ENCODE measurements at regions not wholly inside any gene's neighbourhood (a gene's known extent, or its start where the extent isn't known, plus 50 kb on each side); places are given as distances from the start of the nearest gene placed in this dataset.

DNA sequence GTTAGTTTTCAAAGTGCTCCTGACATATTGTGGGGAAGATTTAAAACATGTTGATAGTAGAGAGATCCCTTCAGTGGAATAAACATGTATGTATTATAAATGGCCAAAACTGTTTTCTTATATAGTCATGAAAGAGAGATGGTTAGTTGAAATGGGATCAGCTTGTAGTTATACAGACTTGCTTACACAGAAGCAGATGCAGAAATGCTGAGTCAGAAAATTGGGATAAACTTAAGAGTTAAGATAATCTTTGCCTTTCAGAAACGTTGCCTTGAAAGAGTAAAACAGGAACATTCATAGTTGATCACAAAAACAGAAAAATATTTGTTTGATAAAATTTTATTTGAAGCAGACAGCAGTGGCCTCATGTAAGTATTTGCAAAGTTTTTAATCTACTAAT lies 433.2 kb upstream of the BCHE start:
- TF ChIP-seq, protein P1, sequence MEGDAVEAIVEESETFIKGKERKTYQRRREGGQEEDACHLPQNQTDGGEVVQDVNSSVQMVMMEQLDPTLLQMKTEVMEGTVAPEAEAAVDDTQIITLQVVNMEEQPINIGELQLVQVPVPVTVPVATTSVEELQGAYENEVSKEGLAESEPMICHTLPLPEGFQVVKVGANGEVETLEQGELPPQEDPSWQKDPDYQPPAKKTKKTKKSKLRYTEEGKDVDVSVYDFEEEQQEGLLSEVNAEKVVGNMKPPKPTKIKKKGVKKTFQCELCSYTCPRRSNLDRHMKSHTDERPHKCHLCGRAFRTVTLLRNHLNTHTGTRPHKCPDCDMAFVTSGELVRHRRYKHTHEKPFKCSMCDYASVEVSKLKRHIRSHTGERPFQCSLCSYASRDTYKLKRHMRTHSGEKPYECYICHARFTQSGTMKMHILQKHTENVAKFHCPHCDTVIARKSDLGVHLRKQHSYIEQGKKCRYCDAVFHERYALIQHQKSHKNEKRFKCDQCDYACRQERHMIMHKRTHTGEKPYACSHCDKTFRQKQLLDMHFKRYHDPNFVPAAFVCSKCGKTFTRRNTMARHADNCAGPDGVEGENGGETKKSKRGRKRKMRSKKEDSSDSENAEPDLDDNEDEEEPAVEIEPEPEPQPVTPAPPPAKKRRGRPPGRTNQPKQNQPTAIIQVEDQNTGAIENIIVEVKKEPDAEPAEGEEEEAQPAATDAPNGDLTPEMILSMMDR (conservative IDR thresholded peaks at IDR 0.05; ENCODE audit: low read depth, low read length) = no peak
- no peak for TF ChIP-seq EZH2 (IDR thresholded peaks at IDR 0.05; ENCODE audit: borderline replicate concordance, low read depth, low read length, poor library complexity, severe bottlenecking)

All from A673 (cell line).